ENCODE measurements at regions not wholly inside any gene's neighbourhood (a gene's known extent, or its start where the extent isn't known, plus 50 kb on each side); places are given as distances from the start of the nearest gene placed in this dataset.
"Not testable (repeated sequence)": the region's sequence is repeated elsewhere in the genome, so short reads cannot be mapped to it uniquely, and the experiment has no call there.

- DNase-seq: no peak
These were observed 63.2 kb downstream of the NENF start for GRCh38 chr1:212495766-212496494.

- DNase-seq: no peak
These were observed 64.0 kb downstream of the NENF start for GRCh38 chr1:212496682-212497081.

GRCh38 chr1:212497553-212497952, 64.8 kb downstream of the NENF start:
- DNase-seq: no peak

GRCh38 chr1:212498283-212499040, 65.7 kb downstream of the NENF start:
- DNase-seq: no peak

GRCh38 chr1:212500351-212500750, 67.6 kb downstream of the NENF start:
- no peak for DNase-seq

- no peak for DNase-seq
These were observed 68.3 kb downstream of the NENF start for GRCh38 chr1:212500983-212501382.

GRCh38 chr1:212503714-212504113, 71.0 kb downstream of the NENF start:
- DNase-seq: no peak

GRCh38 chr1:212504171-212504803, 71.6 kb downstream of the NENF start:
- no peak for DNase-seq

- DNase-seq: no peak
These were observed 73.9 kb downstream of the NENF start for GRCh38 chr1:212506666-212507065.

- no peak for DNase-seq
These were observed 74.6 kb downstream of the NENF start for GRCh38 chr1:212507369-212507768.

GRCh38 chr1:212512816-212513559, 80.3 kb downstream of the NENF start:
- no peak for DNase-seq

GRCh38 chr1:212513586-212513985, 80.9 kb downstream of the NENF start:
- DNase-seq: no peak

GRCh38 chr1:212514056-212514614, 81.4 kb downstream of the NENF start:
- DNase-seq: no peak

- DNase-seq: no peak
These were observed 82.1 kb downstream of the NENF start for GRCh38 chr1:212514782-212515181.

GRCh38 chr1:212515329-212515760, 82.6 kb downstream of the NENF start:
- DNase-seq: no peak

- not testable (repeated sequence) for DNase-seq
These were observed 83.3 kb downstream of the NENF start for GRCh38 chr1:212516012-212516411.

GRCh38 chr1:212518188-212519054, 85.7 kb downstream of the NENF start:
- DNase-seq: no peak

- no peak for DNase-seq
These were observed 86.4 kb downstream of the NENF start for GRCh38 chr1:212519131-212519530.

- DNase-seq: no peak
These were observed 87.6 kb downstream of the NENF start for GRCh38 chr1:212520299-212520698.

GRCh38 chr1:212520746-212521145, 87.8 kb upstream of the ATF3 start:
- DNase-seq: no peak

- no peak for DNase-seq
These were observed 83.0 kb upstream of the ATF3 start for GRCh38 chr1:212525479-212526110.
